ENCODE measurements at regions not wholly inside any gene's neighbourhood (a gene's known extent, or its start where the extent isn't known, plus 50 kb on each side); places are given as distances from the start of the nearest gene placed in this dataset.

DNA sequence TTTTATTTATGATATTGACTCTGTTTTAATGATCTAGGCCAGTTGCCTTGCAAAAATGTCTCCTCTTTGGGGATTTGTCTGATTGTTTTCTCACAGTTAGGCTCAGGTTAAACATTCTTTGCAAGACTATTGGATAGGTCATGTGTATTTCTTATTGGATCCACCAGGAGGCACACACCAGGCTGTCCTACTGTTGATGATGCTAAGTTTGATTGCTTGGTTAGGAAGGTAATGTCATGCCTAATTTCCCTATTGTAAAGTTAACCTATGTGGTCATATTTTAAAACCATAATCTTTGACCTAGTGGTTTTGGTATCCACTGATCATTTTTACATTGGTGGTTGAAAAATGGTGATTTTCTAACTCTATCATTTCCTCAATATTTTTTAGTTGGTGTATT is 137.1 kb downstream of the BRMS1L start:
- Histone ChIP-seq H3K9ac (ENCODE audit: low read depth, low read length) (no peak overlapping the region), H3K36me3 (ENCODE audit: insufficient read depth, low read length) (no peaks in the 10 kb centered on the region), H3K4me3 (ENCODE audit: low read depth in 1 of 2, low read length in 2 of 2) (no peak overlapping the region), H3K9me3 (ENCODE audit: insufficient read depth, low read length, severe bottlenecking) (no peaks in the 10 kb centered on the region), H2AFZ (ENCODE audit: low read depth, low read length) (no peak overlapping the region), H4K20me1 (ENCODE audit: insufficient read depth, low read length) (no peaks in the 10 kb centered on the region), H3K4me2 (ENCODE audit: insufficient read depth, low read length) (no peak overlapping the region), H3K27ac (ENCODE audit: low read length) (no peak overlapping the region), H3K79me2 (ENCODE audit: insufficient read depth, low read length) (no peaks in the 10 kb centered on the region), H3K4me1 (ENCODE audit: insufficient read depth, low read length) (no peaks in the 10 kb centered on the region), H3K27me3 (ENCODE audit: insufficient read depth, low read length, poor library complexity) (no peaks in the 10 kb centered on the region)
- TF ChIP-seq EZH2 (IDR thresholded peaks at IDR 0.05; ENCODE audit: borderline replicate concordance, low read depth, low read length, severe bottlenecking) (no peak), CTCF (IDR thresholded peaks at IDR 0.05; ENCODE audit: borderline replicate concordance, extremely low read depth, low read length, poor library complexity, severe bottlenecking) (peak; percentile 46)
- DNase-seq: no peak
- peak; percentile 52; the same call in 1 of the 3 replicates for ATAC-seq (ENCODE audit: insufficient read depth, low read depth)

GRCh38 chr14:35961697-35962274 is 135.6 kb downstream of the BRMS1L start:
- DNase-seq: no peak
- no peak overlapping the region for H3K27ac ChIP-seq (ENCODE audit: low read length)
- no peak overlapping the region for H2AFZ ChIP-seq (ENCODE audit: low read depth, low read length)
- no peak for ATAC-seq (ENCODE audit: insufficient read depth, low read depth)
- no peaks in the 10 kb centered on the region for H3K9me3 ChIP-seq (ENCODE audit: insufficient read depth, low read length, severe bottlenecking)
- no peaks in the 10 kb centered on the region for H3K36me3 ChIP-seq (ENCODE audit: insufficient read depth, low read length)
- H4K20me1 ChIP-seq (ENCODE audit: insufficient read depth, low read length): no peaks in the 10 kb centered on the region
- H3K9ac ChIP-seq (ENCODE audit: low read depth, low read length): no peak overlapping the region
- no peaks in the 10 kb centered on the region for H3K79me2 ChIP-seq (ENCODE audit: insufficient read depth, low read length)
- H3K27me3 ChIP-seq (ENCODE audit: insufficient read depth, low read length, poor library complexity): no peaks in the 10 kb centered on the region
- H3K4me3 ChIP-seq (ENCODE audit: low read depth in 1 of 2, low read length in 2 of 2): no peak overlapping the region
- no peaks in the 10 kb centered on the region for H3K4me1 ChIP-seq (ENCODE audit: insufficient read depth, low read length)
- H3K4me2 ChIP-seq (ENCODE audit: insufficient read depth, low read length): no peak overlapping the region
- TF ChIP-seq EZH2 (IDR thresholded peaks at IDR 0.05; ENCODE audit: borderline replicate concordance, low read depth, low read length, severe bottlenecking): no peak

DNA sequence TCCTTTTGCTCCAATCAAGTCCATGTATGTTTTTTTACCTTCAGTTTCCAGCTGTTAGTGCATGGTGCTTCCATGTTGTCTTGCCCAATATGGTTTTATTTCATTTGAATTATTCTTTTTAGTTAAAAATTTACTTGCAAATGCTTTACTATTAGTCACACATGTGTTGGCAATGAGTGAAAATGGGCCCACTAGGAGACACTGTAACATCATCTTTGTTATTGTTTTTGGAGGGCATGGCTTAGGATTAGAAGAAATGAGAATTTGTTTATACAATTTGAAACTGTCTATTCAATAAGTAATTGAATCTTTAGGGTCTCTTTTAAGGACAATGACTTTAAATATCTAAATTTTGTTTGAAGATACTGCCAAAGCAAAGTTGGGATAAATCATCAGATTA is 133.7 kb downstream of the BRMS1L start:
- H3K4me1 ChIP-seq (ENCODE audit: insufficient read depth, low read length): no peaks in the 10 kb centered on the region
- H4K20me1 ChIP-seq (ENCODE audit: insufficient read depth, low read length): no peaks in the 10 kb centered on the region
- H3K4me2 ChIP-seq (ENCODE audit: insufficient read depth, low read length): no peak overlapping the region
- DNase-seq (no peak), ATAC-seq (ENCODE audit: insufficient read depth, low read depth) (no peak)
- no peak overlapping the region for H3K4me3 ChIP-seq (ENCODE audit: low read depth in 1 of 2, low read length in 2 of 2)
- no peak overlapping the region for H2AFZ ChIP-seq (ENCODE audit: low read depth, low read length)
- H3K9ac ChIP-seq (ENCODE audit: low read depth, low read length): no peak overlapping the region
- H3K79me2 ChIP-seq (ENCODE audit: insufficient read depth, low read length): no peaks in the 10 kb centered on the region
- no peaks in the 10 kb centered on the region for H3K36me3 ChIP-seq (ENCODE audit: insufficient read depth, low read length)
- no peak overlapping the region for H3K27ac ChIP-seq (ENCODE audit: low read length)
- no peaks in the 10 kb centered on the region for H3K27me3 ChIP-seq (ENCODE audit: insufficient read depth, low read length, poor library complexity)
- no peaks in the 10 kb centered on the region for H3K9me3 ChIP-seq (ENCODE audit: insufficient read depth, low read length, severe bottlenecking)
- TF ChIP-seq CTCF (IDR thresholded peaks at IDR 0.05; ENCODE audit: borderline replicate concordance, extremely low read depth, low read length, poor library complexity, severe bottlenecking): no peak
- no peak for TF ChIP-seq EZH2 (IDR thresholded peaks at IDR 0.05; ENCODE audit: borderline replicate concordance, low read depth, low read length, severe bottlenecking)

DNA sequence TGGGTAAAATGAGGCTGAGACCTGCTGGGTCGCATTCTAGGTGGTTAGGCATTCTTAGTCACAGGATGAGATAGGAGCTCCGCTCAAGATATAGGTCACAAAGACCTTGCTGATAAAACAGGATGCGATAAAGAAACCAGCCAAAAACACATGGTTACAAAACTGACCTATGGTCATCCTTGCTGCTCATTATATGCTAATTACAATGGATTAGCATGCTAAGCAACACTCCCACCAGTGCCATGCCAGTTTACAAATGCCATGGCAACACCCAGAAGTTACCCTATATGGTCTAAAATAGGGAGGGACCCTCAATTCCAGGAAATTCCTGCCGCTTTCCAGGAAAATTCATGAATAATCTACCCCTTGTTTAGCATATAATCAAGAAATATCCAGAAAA is 132.4 kb downstream of the BRMS1L start:
- H3K27me3 ChIP-seq (ENCODE audit: insufficient read depth, low read length, poor library complexity): no peaks in the 10 kb centered on the region
- no peak overlapping the region for H3K27ac ChIP-seq (ENCODE audit: low read length)
- no peak overlapping the region for H3K4me3 ChIP-seq (ENCODE audit: low read depth in 1 of 2, low read length in 2 of 2)
- no peaks in the 10 kb centered on the region for H3K79me2 ChIP-seq (ENCODE audit: insufficient read depth, low read length)
- no peaks in the 10 kb centered on the region for H3K36me3 ChIP-seq (ENCODE audit: insufficient read depth, low read length)
- ATAC-seq (ENCODE audit: insufficient read depth, low read depth) (no peak), DNase-seq (no peak)
- no peak overlapping the region for H3K9ac ChIP-seq (ENCODE audit: low read depth, low read length)
- H2AFZ ChIP-seq (ENCODE audit: low read depth, low read length): no peak overlapping the region
- no peaks in the 10 kb centered on the region for H4K20me1 ChIP-seq (ENCODE audit: insufficient read depth, low read length)
- no peak overlapping the region for H3K4me2 ChIP-seq (ENCODE audit: insufficient read depth, low read length)
- H3K9me3 ChIP-seq (ENCODE audit: insufficient read depth, low read length, severe bottlenecking): no peaks in the 10 kb centered on the region
- H3K4me1 ChIP-seq (ENCODE audit: insufficient read depth, low read length): no peaks in the 10 kb centered on the region
- no peak for TF ChIP-seq EZH2 (IDR thresholded peaks at IDR 0.05; ENCODE audit: borderline replicate concordance, low read depth, low read length, severe bottlenecking)
- TF ChIP-seq CTCF (IDR thresholded peaks at IDR 0.05; ENCODE audit: borderline replicate concordance, extremely low read depth, low read length, poor library complexity, severe bottlenecking): no peak
